NCI-H446 treated with DMSO at 0.1 percent for 48 hours (cell line): ENCODE measurements at regions not wholly inside any gene's neighbourhood (a gene's known extent, or its start where the extent isn't known, plus 50 kb on each side); places are given as distances from the start of the nearest gene placed in this dataset.
"Not testable (repeated sequence)": the region's sequence is repeated elsewhere in the genome, so short reads cannot be mapped to it uniquely, and the experiment has no call there.

ENCODE experiments used
- DNase-seq: peaks from one replicate; lab custom pipeline; 2025; lab: John Stamatoyannopoulos, UW

GRCh38 chr12:66733321-66733720 lies 54.4 kb upstream of the GRIP1 start:
- no peak for DNase-seq

- DNase-seq, result no peak
Measured at GRCh38 chr12:66733839-66734238, 55.0 kb upstream of the GRIP1 start.

- DNase-seq, result no peak
Measured at GRCh38 chr12:66735275-66735674, 56.4 kb upstream of the GRIP1 start.

GRCh38 chr12:66736931-66737330 lies 58.1 kb upstream of the GRIP1 start:
- DNase-seq, result no peak

GRCh38 chr12:66739266-66739665 lies 60.4 kb upstream of the GRIP1 start:
- DNase-seq, result no peak

GRCh38 chr12:66739940-66740651 lies 61.2 kb upstream of the GRIP1 start:
- DNase-seq, result peak; percentile 93

GRCh38 chr12:66740732-66741131 lies 61.9 kb upstream of the GRIP1 start:
- no peak for DNase-seq

- DNase-seq, result no peak
Measured at GRCh38 chr12:66741919-66742318, 63.0 kb upstream of the GRIP1 start.

- no peak for DNase-seq
Measured at GRCh38 chr12:66742508-66743367, 63.9 kb upstream of the GRIP1 start.

- DNase-seq, result no peak
Measured at GRCh38 chr12:66744461-66744860, 65.6 kb upstream of the GRIP1 start.

GRCh38 chr12:66744956-66745383 lies 66.1 kb upstream of the GRIP1 start:
- DNase-seq, result no peak

GRCh38 chr12:66746489-66747201 lies 67.8 kb upstream of the GRIP1 start:
- DNase-seq, result no peak

- DNase-seq, result no peak
Measured at GRCh38 chr12:66751432-66752113, 72.7 kb upstream of the GRIP1 start.

GRCh38 chr12:66753810-66754209 lies 74.9 kb upstream of the GRIP1 start:
- no peak for DNase-seq

GRCh38 chr12:66755727-66756395 lies 77.0 kb upstream of the GRIP1 start:
- no peak for DNase-seq

GRCh38 chr12:66756631-66757030 lies 77.8 kb upstream of the GRIP1 start:
- DNase-seq, result no peak

- DNase-seq, result not testable (repeated sequence)
Measured at GRCh38 chr12:66760122-66760521, 81.2 kb upstream of the GRIP1 start.

- DNase-seq, result no peak
Measured at GRCh38 chr12:66763467-66763866, 84.6 kb upstream of the GRIP1 start.

- DNase-seq, result no peak
Measured at GRCh38 chr12:66765204-66765603, 86.3 kb upstream of the GRIP1 start.

GRCh38 chr12:66767536-66767935 lies 88.7 kb upstream of the GRIP1 start:
- no peak for DNase-seq

GRCh38 chr12:66768293-66768692 lies 89.4 kb upstream of the GRIP1 start:
- DNase-seq, result no peak

GRCh38 chr12:66774929-66775328 lies 96.1 kb upstream of the GRIP1 start:
- DNase-seq, result no peak
